Colonic mucosa (tissue), 4 donors: ENCODE measurements at regions not wholly inside any gene's neighbourhood (a gene's known extent, or its start where the extent isn't known, plus 50 kb on each side); places are given as distances from the start of the nearest gene placed in this dataset.
"Not testable (repeated sequence)": the region's sequence is repeated elsewhere in the genome, so short reads cannot be mapped to it uniquely, and the experiment has no call there.

ENCODE experiments used
- DNase-seq: peaks from one replicate; pipeline ENCODE4 v3.0.0-alpha.2; 2020
- H3K27ac ChIP-seq: fragments of 200-600 bp; one replicate; pipeline ENCODE4 v1.8.0; 2021
- H3K27me3 ChIP-seq: fragments of 200-600 bp; one replicate; pipeline ENCODE4 v1.8.0; 2021
- H3K36me3 ChIP-seq: fragments of 200-600 bp; one replicate; pipeline ENCODE4 v1.8.0; 2021
- H3K4me1 ChIP-seq: fragments of 200-600 bp; one replicate; pipeline ENCODE4 v1.8.0; 2021; ENCODE audit warnings: mild to moderate bottlenecking
- H3K4me3 ChIP-seq: fragments of 200-600 bp; one replicate; pipeline ENCODE4 v1.8.0; 2021
- H3K9ac ChIP-seq, 2 donors: one replicate each; pipeline ENCODE4 v1.7.0; 2013; ENCODE audit warnings: control low read depth in 2 of 2, low read depth in 2 of 2, low read length in 2 of 2
- H3K9me3 ChIP-seq: fragments of 200-600 bp; one replicate; pipeline ENCODE4 v1.8.0; 2021
- CTCF ChIP-seq: fragments of 200-600 bp; IDR thresholded peaks from one replicate; pipeline ENCODE4 v1.8.0; 2022; ENCODE audit warnings: antibody characterized with exemption, mild to moderate bottlenecking
- intact Hi-C: fragments of 100-400 bp; cut with DNase I; formaldehyde crosslinking; loops from one replicate; pipeline ENCODE4 v1.14.1; 2022
- donor health status: healthy.
- donor health status: DM: no; HTN: no; CAD: no.
- donor health status: DM: no; HTN: no; CAD: no.

GRCh38 chr17:74130841-74131240 lies 72.6 kb upstream of the RPL38 start:
- Histone ChIP-seq H3K9me3 (no peaks in the 10 kb centered on the region), H3K27me3 (no peaks in the 10 kb centered on the region), H3K9ac (no peak overlapping the region), H3K4me1 (no peaks in the 10 kb centered on the region), H3K27ac (no peak overlapping the region), H3K36me3 (no peaks in the 10 kb centered on the region), H3K4me3 (no peak overlapping the region)
- TF ChIP-seq CTCF: no peak
- DNase-seq: no peak
- intact Hi-C loops: no loop called here

GRCh38 chr17:74132354-74132753 lies 71.1 kb upstream of the RPL38 start:
- Histone ChIP-seq H3K27me3 (no peaks in the 10 kb centered on the region), H3K9me3 (no peaks in the 10 kb centered on the region), H3K36me3 (no peaks in the 10 kb centered on the region), H3K27ac (no peak overlapping the region), H3K4me1 (no peaks in the 10 kb centered on the region), H3K9ac (no peak overlapping the region), H3K4me3 (no peak overlapping the region)
- no peak for DNase-seq
- TF ChIP-seq CTCF: no peak
- intact Hi-C loops: no loop called here

- no peak overlapping the region for H3K27ac ChIP-seq
Observed at GRCh38 chr17:74133740-74134139, 69.7 kb upstream of the RPL38 start.

GRCh38 chr17:74134234-74134633 lies 69.2 kb upstream of the RPL38 start:
- H3K9me3 ChIP-seq, H3K27ac ChIP-seq, H3K36me3 ChIP-seq, DNase-seq, H3K9ac ChIP-seq, H3K27me3 ChIP-seq, H3K4me3 ChIP-seq, intact Hi-C loops, H3K4me1 ChIP-seq: not testable (repeated sequence)

More at GRCh38 chr17:74133740-74134139, 69.7 kb upstream of the RPL38 start:
- Histone ChIP-seq H3K27me3 (no peaks in the 10 kb centered on the region), H3K9ac (no peak overlapping the region), H3K4me1 (no peaks in the 10 kb centered on the region), H3K9me3 (no peaks in the 10 kb centered on the region), H3K36me3 (no peaks in the 10 kb centered on the region), H3K4me3 (no peak overlapping the region)
- TF ChIP-seq CTCF: no peak
- no peak for DNase-seq
- intact Hi-C loops: no loop called here

GRCh38 chr17:74134991-74135390 lies 68.5 kb upstream of the RPL38 start:
- DNase-seq: no peak
- no peaks in the 10 kb centered on the region for H3K9me3 ChIP-seq
- no peaks in the 10 kb centered on the region for H3K4me1 ChIP-seq
- intact Hi-C loops: no loop called here
- H3K27me3 ChIP-seq: no peaks in the 10 kb centered on the region
- no peak overlapping the region for H3K4me3 ChIP-seq
- H3K9ac ChIP-seq: no peak overlapping the region
- no peaks in the 10 kb centered on the region for H3K36me3 ChIP-seq
- TF ChIP-seq CTCF: no peak
- H3K27ac ChIP-seq: no peak overlapping the region

- H3K4me1 ChIP-seq: no peaks in the 10 kb centered on the region
- no peak overlapping the region for H3K9ac ChIP-seq
- intact Hi-C loops: no loop called here
- no peak for DNase-seq
- no peak overlapping the region for H3K4me3 ChIP-seq
- TF ChIP-seq CTCF: no peak
- H3K9me3 ChIP-seq: no peaks in the 10 kb centered on the region
- H3K27ac ChIP-seq: no peak overlapping the region
- no peaks in the 10 kb centered on the region for H3K36me3 ChIP-seq
- no peaks in the 10 kb centered on the region for H3K27me3 ChIP-seq
Observed at GRCh38 chr17:74135391-74136167, 67.9 kb upstream of the RPL38 start.
